Gastroesophageal sphincter (tissue), 3 donors: ENCODE measurements at regions not wholly inside any gene's neighbourhood (a gene's known extent, or its start where the extent isn't known, plus 50 kb on each side); places are given as distances from the start of the nearest gene placed in this dataset.

ENCODE experiments used
- CTCF ChIP-seq, 4 experiments: fragments of 200-600 bp in 2 of 4; fragments of 450-650 bp in 2 of 4; sonication (generic) in 1 of 4; IDR thresholded peaks; one replicate each; pipeline ENCODE4 v1.5.1; 2017 to 2019; ENCODE audit warnings: antibody characterized with exemption in 4 of 4, mild to moderate bottlenecking in 2 of 4, moderate library complexity in 2 of 4
- EP300 ChIP-seq: sonication (generic); formaldehyde crosslinking; IDR thresholded peaks from one replicate; pipeline ENCODE4 v1.6.1; 2017; ENCODE audit warnings: antibody characterized with exemption, mild to moderate bottlenecking
- POLR2A ChIP-seq, 2 donors: fragments of 450-650 bp; IDR thresholded peaks; one replicate each; pipeline ENCODE4 v1.6.1; 2017; ENCODE audit warnings: antibody characterized with exemption in 2 of 2, mild to moderate bottlenecking in 2 of 2, moderate library complexity in 1 of 2
- POLR2AphosphoS5 ChIP-seq: sonication (generic); formaldehyde crosslinking; IDR thresholded peaks from one replicate; pipeline ENCODE4 v1.6.1; 2017; ENCODE audit warnings: antibody characterized with exemption

GRCh38 chr17:53058031-53058430 lies 764.7 kb upstream of the KIF2B start:
- TF ChIP-seq CTCF (IDR thresholded peaks at IDR 0.05): no peak
- TF ChIP-seq EP300: no peak
- no peak for TF ChIP-seq POLR2AphosphoS5
- TF ChIP-seq POLR2A (IDR thresholded peaks at IDR 0.05): no peak
